ENCODE measurements at regions not wholly inside any gene's neighbourhood (a gene's known extent, or its start where the extent isn't known, plus 50 kb on each side); places are given as distances from the start of the nearest gene placed in this dataset.

- no CpG with 5 or more reads among the region's 2 CpGs for WGBS (ENCODE audit: insufficient coverage)
- Histone ChIP-seq H3K4me3 (ENCODE audit: low read depth, low read length) (no peak overlapping the region), H3K9me3 (ENCODE audit: control insufficient read depth, insufficient read depth, low read length) (no peaks in the 10 kb centered on the region), H3K27me3 (ENCODE audit: control insufficient read depth, insufficient read depth, low read length) (no peaks in the 10 kb centered on the region), H3K36me3 (ENCODE audit: control insufficient read depth, insufficient read depth, low read length) (no peaks in the 10 kb centered on the region), H3K4me1 (ENCODE audit: control insufficient read depth, insufficient read depth, low read length) (no peaks in the 10 kb centered on the region), H3K27ac (ENCODE audit: low read depth, low read length) (no peak overlapping the region)
- DNase-seq (ENCODE audit: low read depth in 4 of 6, low spot score in 6 of 6), result no peak
Observed at GRCh38 chr10:109270173-109270572, 653.1 kb downstream of the XPNPEP1 start.

GRCh38 chr10:109264004-109264403 is 659.3 kb downstream of the XPNPEP1 start:
- Histone ChIP-seq H3K27me3 (ENCODE audit: control insufficient read depth, insufficient read depth, low read length) (no peaks in the 10 kb centered on the region), H3K27ac (ENCODE audit: low read depth, low read length) (no peak overlapping the region), H3K36me3 (ENCODE audit: control insufficient read depth, insufficient read depth, low read length) (no peaks in the 10 kb centered on the region), H3K9me3 (ENCODE audit: control insufficient read depth, insufficient read depth, low read length) (no peaks in the 10 kb centered on the region), H3K4me1 (ENCODE audit: control insufficient read depth, insufficient read depth, low read length) (no peaks in the 10 kb centered on the region), H3K4me3 (ENCODE audit: low read depth, low read length) (no peak overlapping the region)
- no CpG with 5 or more reads among the region's 3 CpGs for WGBS (ENCODE audit: insufficient coverage)
- no peak for DNase-seq (ENCODE audit: low read depth in 4 of 6, low spot score in 6 of 6)

GRCh38 chr10:109261231-109261630 is 662.1 kb downstream of the XPNPEP1 start:
- H3K36me3 ChIP-seq (ENCODE audit: control insufficient read depth, insufficient read depth, low read length), result no peaks in the 10 kb centered on the region
- 93% methylated on average over 2 of the region's 2 CpGs for WGBS (ENCODE audit: insufficient coverage)
- no peaks in the 10 kb centered on the region for H3K27me3 ChIP-seq (ENCODE audit: control insufficient read depth, insufficient read depth, low read length)
- no peak overlapping the region for H3K27ac ChIP-seq (ENCODE audit: low read depth, low read length)
- no peaks in the 10 kb centered on the region for H3K4me1 ChIP-seq (ENCODE audit: control insufficient read depth, insufficient read depth, low read length)
- no peaks in the 10 kb centered on the region for H3K9me3 ChIP-seq (ENCODE audit: control insufficient read depth, insufficient read depth, low read length)
- H3K4me3 ChIP-seq (ENCODE audit: low read depth, low read length), result no peak overlapping the region
- no peak for DNase-seq (ENCODE audit: low read depth in 4 of 6, low spot score in 6 of 6)

GRCh38 chr10:109259293-109259692 is 664.0 kb downstream of the XPNPEP1 start:
- Histone ChIP-seq H3K4me1 (ENCODE audit: control insufficient read depth, insufficient read depth, low read length) (no peaks in the 10 kb centered on the region), H3K9me3 (ENCODE audit: control insufficient read depth, insufficient read depth, low read length) (no peaks in the 10 kb centered on the region), H3K4me3 (ENCODE audit: low read depth, low read length) (no peak overlapping the region), H3K27ac (ENCODE audit: low read depth, low read length) (no peak overlapping the region), H3K36me3 (ENCODE audit: control insufficient read depth, insufficient read depth, low read length) (no peaks in the 10 kb centered on the region), H3K27me3 (ENCODE audit: control insufficient read depth, insufficient read depth, low read length) (no peaks in the 10 kb centered on the region)
- WGBS (ENCODE audit: insufficient coverage), result 83% methylated on average over 1 of the region's 4 CpGs
- DNase-seq (ENCODE audit: low read depth in 4 of 6, low spot score in 6 of 6), result no peak

GRCh38 chr10:109253306-109253705 is 670.0 kb downstream of the XPNPEP1 start:
- no peaks in the 10 kb centered on the region for H3K4me1 ChIP-seq (ENCODE audit: control insufficient read depth, insufficient read depth, low read length)
- DNase-seq (ENCODE audit: low read depth in 4 of 6, low spot score in 6 of 6), result no peak
- no peak overlapping the region for H3K27ac ChIP-seq (ENCODE audit: low read depth, low read length)
- WGBS (ENCODE audit: insufficient coverage), result no CpG with 5 or more reads among the region's 3 CpGs
- H3K4me3 ChIP-seq (ENCODE audit: low read depth, low read length), result no peak overlapping the region
- H3K9me3 ChIP-seq (ENCODE audit: control insufficient read depth, insufficient read depth, low read length), result no peaks in the 10 kb centered on the region
- H3K36me3 ChIP-seq (ENCODE audit: control insufficient read depth, insufficient read depth, low read length), result no peaks in the 10 kb centered on the region
- H3K27me3 ChIP-seq (ENCODE audit: control insufficient read depth, insufficient read depth, low read length), result no peaks in the 10 kb centered on the region

- WGBS (ENCODE audit: insufficient coverage), result 76% methylated on average over 3 of the region's 4 CpGs
- H3K27ac ChIP-seq (ENCODE audit: low read depth, low read length), result no peak overlapping the region
Observed at GRCh38 chr10:109250152-109250551, 673.2 kb downstream of the XPNPEP1 start.

GRCh38 chr10:109247814-109248213 is 675.5 kb downstream of the XPNPEP1 start:
- Histone ChIP-seq H3K9me3 (ENCODE audit: control insufficient read depth, insufficient read depth, low read length) (no peaks in the 10 kb centered on the region), H3K27ac (ENCODE audit: low read depth, low read length) (no peak overlapping the region), H3K36me3 (ENCODE audit: control insufficient read depth, insufficient read depth, low read length) (no peaks in the 10 kb centered on the region), H3K4me3 (ENCODE audit: low read depth, low read length) (no peak overlapping the region), H3K27me3 (ENCODE audit: control insufficient read depth, insufficient read depth, low read length) (no peaks in the 10 kb centered on the region), H3K4me1 (ENCODE audit: control insufficient read depth, insufficient read depth, low read length) (no peaks in the 10 kb centered on the region)
- no peak for DNase-seq (ENCODE audit: low read depth in 4 of 6, low spot score in 6 of 6)
- no CpG with 5 or more reads among the region's 1 CpG for WGBS (ENCODE audit: insufficient coverage)

More at GRCh38 chr10:109250152-109250551, 673.2 kb downstream of the XPNPEP1 start:
- Histone ChIP-seq H3K4me1 (ENCODE audit: control insufficient read depth, insufficient read depth, low read length) (no peaks in the 10 kb centered on the region), H3K4me3 (ENCODE audit: low read depth, low read length) (no peak overlapping the region), H3K36me3 (ENCODE audit: control insufficient read depth, insufficient read depth, low read length) (no peaks in the 10 kb centered on the region), H3K27me3 (ENCODE audit: control insufficient read depth, insufficient read depth, low read length) (no peaks in the 10 kb centered on the region), H3K9me3 (ENCODE audit: control insufficient read depth, insufficient read depth, low read length) (no peaks in the 10 kb centered on the region)
- DNase-seq (ENCODE audit: low read depth in 4 of 6, low spot score in 6 of 6), result no peak

GRCh38 chr10:109245821-109246220 is 677.5 kb downstream of the XPNPEP1 start:
- no peak for DNase-seq (ENCODE audit: low read depth in 4 of 6, low spot score in 6 of 6)
- Histone ChIP-seq H3K27me3 (ENCODE audit: control insufficient read depth, insufficient read depth, low read length) (no peaks in the 10 kb centered on the region), H3K36me3 (ENCODE audit: control insufficient read depth, insufficient read depth, low read length) (no peaks in the 10 kb centered on the region), H3K4me1 (ENCODE audit: control insufficient read depth, insufficient read depth, low read length) (no peaks in the 10 kb centered on the region), H3K9me3 (ENCODE audit: control insufficient read depth, insufficient read depth, low read length) (no peaks in the 10 kb centered on the region), H3K27ac (ENCODE audit: low read depth, low read length) (no peak overlapping the region), H3K4me3 (ENCODE audit: low read depth, low read length) (no peak overlapping the region)
- WGBS (ENCODE audit: insufficient coverage), result 75% methylated on average over 1 of the region's 1 CpG

GRCh38 chr10:109239371-109239770 is 683.9 kb downstream of the XPNPEP1 start:
- Histone ChIP-seq H3K4me1 (ENCODE audit: control insufficient read depth, insufficient read depth, low read length) (no peaks in the 10 kb centered on the region), H3K9me3 (ENCODE audit: control insufficient read depth, insufficient read depth, low read length) (no peaks in the 10 kb centered on the region), H3K36me3 (ENCODE audit: control insufficient read depth, insufficient read depth, low read length) (no peaks in the 10 kb centered on the region), H3K27ac (ENCODE audit: low read depth, low read length) (no peak overlapping the region), H3K4me3 (ENCODE audit: low read depth, low read length) (no peak overlapping the region), H3K27me3 (ENCODE audit: control insufficient read depth, insufficient read depth, low read length) (no peaks in the 10 kb centered on the region)
- DNase-seq (ENCODE audit: low read depth in 4 of 6, low spot score in 6 of 6), result no peak

GRCh38 chr10:109237682-109238081 is 685.6 kb downstream of the XPNPEP1 start:
- DNase-seq (ENCODE audit: low read depth in 4 of 6, low spot score in 6 of 6), result no peak
- Histone ChIP-seq H3K9me3 (ENCODE audit: control insufficient read depth, insufficient read depth, low read length) (no peaks in the 10 kb centered on the region), H3K27ac (ENCODE audit: low read depth, low read length) (no peak overlapping the region), H3K4me3 (ENCODE audit: low read depth, low read length) (no peak overlapping the region), H3K4me1 (ENCODE audit: control insufficient read depth, insufficient read depth, low read length) (no peaks in the 10 kb centered on the region), H3K27me3 (ENCODE audit: control insufficient read depth, insufficient read depth, low read length) (no peaks in the 10 kb centered on the region), H3K36me3 (ENCODE audit: control insufficient read depth, insufficient read depth, low read length) (no peaks in the 10 kb centered on the region)
- 58% methylated on average over 3 of the region's 4 CpGs for WGBS (ENCODE audit: insufficient coverage)
